ENCODE measurements at regions not wholly inside any gene's neighbourhood (a gene's known extent, or its start where the extent isn't known, plus 50 kb on each side); places are given as distances from the start of the nearest gene placed in this dataset.

DNA sequence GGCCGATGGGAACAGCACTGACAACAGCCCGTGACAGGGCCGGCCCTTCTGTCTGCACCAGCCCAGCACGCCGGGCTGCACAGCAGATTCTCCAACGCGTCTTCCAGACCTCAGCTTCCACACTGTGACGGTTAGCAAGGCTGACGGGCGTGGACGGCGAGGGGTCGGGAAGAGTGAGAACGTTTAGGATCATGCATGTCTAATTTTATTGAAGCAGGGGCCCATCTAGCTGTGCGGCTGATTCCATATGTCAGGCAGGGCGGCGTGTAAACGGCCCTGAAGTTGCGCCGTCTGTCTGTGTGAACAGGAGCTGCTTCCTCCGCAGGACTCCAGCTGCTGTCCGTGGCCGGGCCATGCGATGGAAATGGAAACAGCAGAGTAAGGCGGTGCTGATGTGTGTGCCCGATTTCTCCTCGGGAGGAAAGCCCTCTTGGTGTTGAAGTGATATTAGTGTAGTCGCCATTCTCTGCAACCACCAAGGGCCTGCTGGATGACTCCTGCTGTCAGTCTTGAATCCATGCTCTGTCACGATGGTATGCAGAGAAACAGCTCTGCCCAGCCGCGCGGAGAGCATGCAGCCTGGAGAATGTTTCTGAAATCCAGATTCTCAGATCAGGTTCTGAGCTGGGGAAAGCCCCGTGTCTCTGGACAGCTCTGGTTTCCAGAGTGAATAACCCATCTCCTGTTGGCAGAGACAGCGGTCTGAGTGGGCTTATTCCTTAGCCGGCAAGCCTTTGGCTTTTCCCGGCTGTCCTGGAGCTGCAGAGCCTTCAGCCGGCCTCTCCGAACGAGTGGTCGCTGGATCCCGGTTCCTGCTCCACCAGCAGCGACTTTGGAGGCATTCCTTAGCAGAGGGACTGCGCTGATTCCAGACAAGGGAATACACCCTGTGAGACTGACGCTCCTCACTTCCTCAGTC is 158.1 kb upstream of the UBE3A start (continued):
- TF ChIP-seq, protein P1, sequence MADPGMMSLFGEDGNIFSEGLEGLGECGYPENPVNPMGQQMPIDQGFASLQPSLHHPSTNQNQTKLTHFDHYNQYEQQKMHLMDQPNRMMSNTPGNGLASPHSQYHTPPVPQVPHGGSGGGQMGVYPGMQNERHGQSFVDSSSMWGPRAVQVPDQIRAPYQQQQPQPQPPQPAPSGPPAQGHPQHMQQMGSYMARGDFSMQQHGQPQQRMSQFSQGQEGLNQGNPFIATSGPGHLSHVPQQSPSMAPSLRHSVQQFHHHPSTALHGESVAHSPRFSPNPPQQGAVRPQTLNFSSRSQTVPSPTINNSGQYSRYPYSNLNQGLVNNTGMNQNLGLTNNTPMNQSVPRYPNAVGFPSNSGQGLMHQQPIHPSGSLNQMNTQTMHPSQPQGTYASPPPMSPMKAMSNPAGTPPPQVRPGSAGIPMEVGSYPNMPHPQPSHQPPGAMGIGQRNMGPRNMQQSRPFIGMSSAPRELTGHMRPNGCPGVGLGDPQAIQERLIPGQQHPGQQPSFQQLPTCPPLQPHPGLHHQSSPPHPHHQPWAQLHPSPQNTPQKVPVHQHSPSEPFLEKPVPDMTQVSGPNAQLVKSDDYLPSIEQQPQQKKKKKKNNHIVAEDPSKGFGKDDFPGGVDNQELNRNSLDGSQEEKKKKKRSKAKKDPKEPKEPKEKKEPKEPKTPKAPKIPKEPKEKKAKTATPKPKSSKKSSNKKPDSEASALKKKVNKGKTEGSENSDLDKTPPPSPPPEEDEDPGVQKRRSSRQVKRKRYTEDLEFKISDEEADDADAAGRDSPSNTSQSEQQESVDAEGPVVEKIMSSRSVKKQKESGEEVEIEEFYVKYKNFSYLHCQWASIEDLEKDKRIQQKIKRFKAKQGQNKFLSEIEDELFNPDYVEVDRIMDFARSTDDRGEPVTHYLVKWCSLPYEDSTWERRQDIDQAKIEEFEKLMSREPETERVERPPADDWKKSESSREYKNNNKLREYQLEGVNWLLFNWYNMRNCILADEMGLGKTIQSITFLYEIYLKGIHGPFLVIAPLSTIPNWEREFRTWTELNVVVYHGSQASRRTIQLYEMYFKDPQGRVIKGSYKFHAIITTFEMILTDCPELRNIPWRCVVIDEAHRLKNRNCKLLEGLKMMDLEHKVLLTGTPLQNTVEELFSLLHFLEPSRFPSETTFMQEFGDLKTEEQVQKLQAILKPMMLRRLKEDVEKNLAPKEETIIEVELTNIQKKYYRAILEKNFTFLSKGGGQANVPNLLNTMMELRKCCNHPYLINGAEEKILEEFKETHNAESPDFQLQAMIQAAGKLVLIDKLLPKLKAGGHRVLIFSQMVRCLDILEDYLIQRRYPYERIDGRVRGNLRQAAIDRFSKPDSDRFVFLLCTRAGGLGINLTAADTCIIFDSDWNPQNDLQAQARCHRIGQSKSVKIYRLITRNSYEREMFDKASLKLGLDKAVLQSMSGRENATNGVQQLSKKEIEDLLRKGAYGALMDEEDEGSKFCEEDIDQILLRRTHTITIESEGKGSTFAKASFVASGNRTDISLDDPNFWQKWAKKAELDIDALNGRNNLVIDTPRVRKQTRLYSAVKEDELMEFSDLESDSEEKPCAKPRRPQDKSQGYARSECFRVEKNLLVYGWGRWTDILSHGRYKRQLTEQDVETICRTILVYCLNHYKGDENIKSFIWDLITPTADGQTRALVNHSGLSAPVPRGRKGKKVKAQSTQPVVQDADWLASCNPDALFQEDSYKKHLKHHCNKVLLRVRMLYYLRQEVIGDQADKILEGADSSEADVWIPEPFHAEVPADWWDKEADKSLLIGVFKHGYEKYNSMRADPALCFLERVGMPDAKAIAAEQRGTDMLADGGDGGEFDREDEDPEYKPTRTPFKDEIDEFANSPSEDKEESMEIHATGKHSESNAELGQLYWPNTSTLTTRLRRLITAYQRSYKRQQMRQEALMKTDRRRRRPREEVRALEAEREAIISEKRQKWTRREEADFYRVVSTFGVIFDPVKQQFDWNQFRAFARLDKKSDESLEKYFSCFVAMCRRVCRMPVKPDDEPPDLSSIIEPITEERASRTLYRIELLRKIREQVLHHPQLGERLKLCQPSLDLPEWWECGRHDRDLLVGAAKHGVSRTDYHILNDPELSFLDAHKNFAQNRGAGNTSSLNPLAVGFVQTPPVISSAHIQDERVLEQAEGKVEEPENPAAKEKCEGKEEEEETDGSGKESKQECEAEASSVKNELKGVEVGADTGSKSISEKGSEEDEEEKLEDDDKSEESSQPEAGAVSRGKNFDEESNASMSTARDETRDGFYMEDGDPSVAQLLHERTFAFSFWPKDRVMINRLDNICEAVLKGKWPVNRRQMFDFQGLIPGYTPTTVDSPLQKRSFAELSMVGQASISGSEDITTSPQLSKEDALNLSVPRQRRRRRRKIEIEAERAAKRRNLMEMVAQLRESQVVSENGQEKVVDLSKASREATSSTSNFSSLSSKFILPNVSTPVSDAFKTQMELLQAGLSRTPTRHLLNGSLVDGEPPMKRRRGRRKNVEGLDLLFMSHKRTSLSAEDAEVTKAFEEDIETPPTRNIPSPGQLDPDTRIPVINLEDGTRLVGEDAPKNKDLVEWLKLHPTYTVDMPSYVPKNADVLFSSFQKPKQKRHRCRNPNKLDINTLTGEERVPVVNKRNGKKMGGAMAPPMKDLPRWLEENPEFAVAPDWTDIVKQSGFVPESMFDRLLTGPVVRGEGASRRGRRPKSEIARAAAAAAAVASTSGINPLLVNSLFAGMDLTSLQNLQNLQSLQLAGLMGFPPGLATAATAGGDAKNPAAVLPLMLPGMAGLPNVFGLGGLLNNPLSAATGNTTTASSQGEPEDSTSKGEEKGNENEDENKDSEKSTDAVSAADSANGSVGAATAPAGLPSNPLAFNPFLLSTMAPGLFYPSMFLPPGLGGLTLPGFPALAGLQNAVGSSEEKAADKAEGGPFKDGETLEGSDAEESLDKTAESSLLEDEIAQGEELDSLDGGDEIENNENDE (IDR thresholded peaks at IDR 0.05; ENCODE audit: insufficient replicate concordance, low read length): no peak
- TF ChIP-seq YY1 (IDR thresholded peaks at IDR 0.05; ENCODE audit: low read depth, low read length) (no peak), MAFK (IDR thresholded peaks at IDR 0.05; ENCODE audit: low read depth, low read length) (no peak), TBP (IDR thresholded peaks at IDR 0.05; ENCODE audit: low read depth, low read length) (no peak), CTBP2 (IDR thresholded peaks at IDR 0.05; ENCODE audit: borderline replicate concordance, insufficient read depth, insufficient read length, low read length) (no peak), TAF7 (optimal IDR thresholded peaks at IDR 0.05; ENCODE audit: borderline replicate concordance, low read depth, low read length) (no peak), CBX5 (IDR thresholded peaks at IDR 0.05; ENCODE audit: low read depth, low read length) (no peak), CHD1 (IDR thresholded peaks at IDR 0.05; ENCODE audit: low read depth, low read length) (no peak)
